ENCODE measurements at regions not wholly inside any gene's neighbourhood (a gene's known extent, or its start where the extent isn't known, plus 50 kb on each side); places are given as distances from the start of the nearest gene placed in this dataset.

- TF ChIP-seq CTCF (IDR thresholded peaks at IDR 0.05) (no peak), POLR2AphosphoS5 (IDR thresholded peaks at IDR 0.05) (no peak), POLR2A (IDR thresholded peaks at IDR 0.05) (no peak), EP300 (IDR thresholded peaks at IDR 0.05) (no peak)
Measured at GRCh38 chr2:19158211-19158610, 200.2 kb downstream of the OSR1 start.

Data from suprapubic skin (tissue), 4 donors.